H1 (cell line): ENCODE measurements at regions not wholly inside any gene's neighbourhood (a gene's known extent, or its start where the extent isn't known, plus 50 kb on each side); places are given as distances from the start of the nearest gene placed in this dataset.

ENCODE experiments used
- CTCF ChIA-PET: fragments of 300-600 bp; sonication (Branson Sonifier 250); formaldehyde crosslinking; loops from one replicate; lab custom pipeline; 2021; ENCODE audit not compliant: partially characterized antibody; lab: Charles Lee
- POLR2A ChIA-PET: fragments of 300-600 bp; sonication (Branson Sonifier 250); formaldehyde crosslinking; loops from one replicate; lab custom pipeline; 2021; ENCODE audit warnings: inconsistent platforms; ENCODE audit not compliant: partially characterized antibody; lab: Charles Lee
- DNase-seq, 2 experiments: peaks; one replicate each; pipeline versions ENCODE4 v3.0.0 to v3.0.0-alpha.2; 2010 to 2022; ENCODE audit warnings: low spot score in 2 of 2, low read depth in 1 of 2, mixed read lengths in 1 of 2
- FAIRE-seq: peaks from 2 replicates; lab custom pipeline; 2011; peaks lifted over from hg19 to GRCh38; lab: Jason Lieb, UNC
- H2AFZ ChIP-seq: 2 replicates; pipeline ENCODE4 v1.8.1; 2012; ENCODE audit warnings: low read length, inconsistent platforms
- H2AK5ac ChIP-seq: 2 replicates; pipeline ENCODE4 v1.6.1; 2013; ENCODE audit warnings: low read depth, low read length
- H2BK120ac ChIP-seq: replicated peaks from 2 replicates; pipeline ENCODE3; 2013; ENCODE audit warnings: low read depth, low read length, inconsistent platforms
- H2BK12ac ChIP-seq: 2 replicates; pipeline ENCODE4 v1.6.1; 2013; ENCODE audit warnings: low read depth, low read length
- H2BK15ac ChIP-seq: 2 replicates; pipeline ENCODE4 v1.6.1; 2013; ENCODE audit warnings: low read length
- H2BK20ac ChIP-seq: 2 replicates; pipeline ENCODE4 v1.6.1; 2013; ENCODE audit warnings: low read length
- H2BK5ac ChIP-seq: 2 replicates; pipeline ENCODE4 v1.6.1; 2013; ENCODE audit warnings: low read depth, low read length
- H3K14ac ChIP-seq: 2 replicates; pipeline ENCODE4 v1.6.1; 2013; ENCODE audit warnings: inconsistent platforms; ENCODE audit not compliant: insufficient read length
- H3K18ac ChIP-seq: 2 replicates; pipeline ENCODE4 v1.6.1; 2013; ENCODE audit warnings: low read length; ENCODE audit errors: extremely low read depth
- H3K23ac ChIP-seq: 2 replicates; pipeline ENCODE4 v1.6.1; 2013; ENCODE audit warnings: inconsistent platforms; ENCODE audit not compliant: insufficient read length
- H3K23me2 ChIP-seq: 2 replicates; pipeline ENCODE4 v1.6.1; 2013; ENCODE audit warnings: low read depth, low read length
- H3K27ac ChIP-seq: 2 replicates; pipeline ENCODE4 v1.6.1; 2011; ENCODE audit warnings: low read depth, low read length, inconsistent platforms
- H3K27me3 ChIP-seq, 4 experiments: replicated peaks in 1 of 4; 1 replicate in 1 of 4; 2 replicates in 3 of 4; pipeline versions ENCODE4 v1.6.1 to v1.8.1; 2011 to 2013; ENCODE audit warnings: low read length in 3 of 4, mild to moderate bottlenecking in 3 of 4, inconsistent platforms in 2 of 4, mixed read lengths in 2 of 4, moderate library complexity in 1 of 4; ENCODE audit not compliant: control insufficient read depth in 3 of 4, insufficient read depth in 3 of 4; ENCODE audit errors: extremely low read depth in 1 of 4
- H3K36me3 ChIP-seq, 4 experiments: 2 replicates each; pipeline versions ENCODE4 v1.6.1 to v1.8.1; 2011 to 2013; ENCODE audit warnings: mild to moderate bottlenecking in 4 of 4, low read length in 3 of 4, moderate library complexity in 2 of 4, control low read depth in 1 of 4, inconsistent platforms in 1 of 4; ENCODE audit not compliant: insufficient read depth in 4 of 4, control insufficient read depth in 2 of 4
- H3K4ac ChIP-seq: replicated peaks from 2 replicates; pipeline ENCODE3; 2013; ENCODE audit warnings: low read length, low read depth, mixed read lengths, inconsistent platforms; ENCODE audit not compliant: insufficient read length
- H3K4me1 ChIP-seq, 4 experiments: replicated peaks in 1 of 4; 1 replicate in 1 of 4; 2 replicates in 3 of 4; pipeline versions ENCODE4 v1.6.1 to v1.8.1; 2011 to 2013; ENCODE audit warnings: low read length in 3 of 4, inconsistent platforms in 2 of 4, mixed read lengths in 1 of 4; ENCODE audit not compliant: insufficient read depth in 4 of 4, control insufficient read depth in 3 of 4
- H3K4me2 ChIP-seq, 2 experiments: 2 replicates each; pipeline versions ENCODE4 v1.6.1 to v1.8.1; 2011 to 2013; ENCODE audit warnings: low read depth in 2 of 2, low read length in 2 of 2, control low read depth in 1 of 2, inconsistent platforms in 1 of 2, mild to moderate bottlenecking in 1 of 2; ENCODE audit not compliant: insufficient read depth in 1 of 2
- H3K4me3 ChIP-seq, 4 experiments: fragments of 200-600, 300-600 bp in 1 of 4; sonication (generic), shearing (Covaris generic), sonication (Bioruptor Twin) in 1 of 4; 2 replicates each; pipeline versions ENCODE4 v1.5.1 to v1.8.1; 2011 to 2016; ENCODE audit warnings: low read length in 4 of 4, low read depth in 3 of 4, control low read depth in 2 of 4, inconsistent platforms in 2 of 4, mild to moderate bottlenecking in 2 of 4, mixed read lengths in 1 of 4, moderate library complexity in 1 of 4; ENCODE audit not compliant: insufficient read depth in 2 of 4; ENCODE audit errors: extremely low read depth in 1 of 4
- H3K56ac ChIP-seq: replicated peaks from 2 replicates; pipeline ENCODE3; 2013; ENCODE audit warnings: low read depth, mild to moderate bottlenecking, mixed read lengths, low read length, inconsistent platforms; ENCODE audit not compliant: insufficient read length
- H3K79me1 ChIP-seq: 2 replicates; pipeline ENCODE4 v1.6.1; 2013; ENCODE audit warnings: low read depth, low read length, control low read depth
- H3K79me2 ChIP-seq, 2 experiments: 2 replicates each; pipeline versions ENCODE4 v1.6.1 to v1.8.1; 2012 to 2013; ENCODE audit warnings: low read length in 2 of 2, mild to moderate bottlenecking in 2 of 2, inconsistent platforms in 1 of 2; ENCODE audit not compliant: insufficient read depth in 2 of 2, control insufficient read depth in 1 of 2
- H3K9ac ChIP-seq, 4 experiments: replicated peaks in 1 of 4; 1 replicate in 1 of 4; 2 replicates in 3 of 4; pipeline versions ENCODE4 v1.6.1 to v1.8.1; 2011 to 2013; ENCODE audit warnings: low read depth in 3 of 4, low read length in 3 of 4, control low read depth in 2 of 4, mild to moderate bottlenecking in 2 of 4, moderate library complexity in 2 of 4, inconsistent platforms in 1 of 4; ENCODE audit errors: extremely low read depth in 1 of 4
- H3K9me3 ChIP-seq, 2 experiments: 2 replicates each; pipeline versions ENCODE4 v1.6.1 to v1.8.1; 2012 to 2013; ENCODE audit warnings: mild to moderate bottlenecking in 2 of 2, moderate library complexity in 2 of 2, control low read depth in 1 of 2, inconsistent platforms in 1 of 2, low read depth in 1 of 2, low read length in 1 of 2, mixed read lengths in 1 of 2; ENCODE audit not compliant: insufficient read depth in 2 of 2
- H4K20me1 ChIP-seq, 2 experiments: replicated peaks in 1 of 2; 2 replicates each; pipeline versions ENCODE3 to v1.8.1; 2011 to 2013; ENCODE audit warnings: inconsistent platforms in 2 of 2, low read length in 2 of 2, mild to moderate bottlenecking in 1 of 2; ENCODE audit not compliant: insufficient read depth in 2 of 2, control insufficient read depth in 1 of 2
- H4K5ac ChIP-seq: 2 replicates; pipeline ENCODE4 v1.6.1; 2013; ENCODE audit warnings: low read length, low read depth, mixed read lengths, inconsistent platforms; ENCODE audit not compliant: insufficient read length
- H4K8ac ChIP-seq: 2 replicates; pipeline ENCODE4 v1.8.0; 2013; ENCODE audit warnings: mild to moderate bottlenecking, moderate library complexity, low read length, inconsistent platforms; ENCODE audit not compliant: insufficient read depth; ENCODE audit errors: extremely low read depth
- H4K91ac ChIP-seq: replicated peaks from 2 replicates; pipeline ENCODE3; 2013; ENCODE audit warnings: low read length, mixed read lengths, inconsistent platforms; ENCODE audit not compliant: insufficient read length
- KDM1A ChIP-seq: fragments of 200-600, 300-600 bp; sonication (generic); IDR thresholded peaks from 2 replicates; pipeline ENCODE4 v1.7.1; 2016; ENCODE audit warnings: mild to moderate bottlenecking, low read length, borderline replicate concordance
- SP1 ChIP-seq: IDR thresholded peaks from 2 replicates; pipeline ENCODE4 v1.6.1; 2011; ENCODE audit warnings: low read depth, low read length
- TBP ChIP-seq: IDR thresholded peaks from 2 replicates; pipeline ENCODE4 v1.6.1; 2011; ENCODE audit warnings: low read depth, low read length, improper control_type of control experiment
- YY1 ChIP-seq: IDR thresholded peaks from 2 replicates; pipeline ENCODE4 v1.6.1; 2011; ENCODE audit warnings: low read depth, mild to moderate bottlenecking, low read length
- WGBS, 2 experiments: shearing (Covaris generic) in 1 of 2; methylation state at CpG; one replicate each; pipeline versions ENCODE4 v1.1.6 to v1.1.7; 2013 to 2015; ENCODE audit warnings: low lambda C conversion rate in 2 of 2, mixed read lengths in 2 of 2, inconsistent platforms in 1 of 2, low coverage in 1 of 2, missing lambda C conversion rate in 1 of 2; ENCODE audit not compliant: insufficient replicate concordance in 2 of 2, insufficient coverage in 1 of 2, insufficient read length in 1 of 2; ENCODE audit errors: extremely low coverage in 1 of 2, missing lambda C conversion rate in 1 of 2; 5-methylcytosine and 5-hydroxymethylcytosine counted together
- TF ChIP-seq, protein P1 (sequence below): IDR thresholded peaks from 2 replicates; pipeline ENCODE4 v1.6.1; 2012; ENCODE audit warnings: inconsistent platforms

DNA sequence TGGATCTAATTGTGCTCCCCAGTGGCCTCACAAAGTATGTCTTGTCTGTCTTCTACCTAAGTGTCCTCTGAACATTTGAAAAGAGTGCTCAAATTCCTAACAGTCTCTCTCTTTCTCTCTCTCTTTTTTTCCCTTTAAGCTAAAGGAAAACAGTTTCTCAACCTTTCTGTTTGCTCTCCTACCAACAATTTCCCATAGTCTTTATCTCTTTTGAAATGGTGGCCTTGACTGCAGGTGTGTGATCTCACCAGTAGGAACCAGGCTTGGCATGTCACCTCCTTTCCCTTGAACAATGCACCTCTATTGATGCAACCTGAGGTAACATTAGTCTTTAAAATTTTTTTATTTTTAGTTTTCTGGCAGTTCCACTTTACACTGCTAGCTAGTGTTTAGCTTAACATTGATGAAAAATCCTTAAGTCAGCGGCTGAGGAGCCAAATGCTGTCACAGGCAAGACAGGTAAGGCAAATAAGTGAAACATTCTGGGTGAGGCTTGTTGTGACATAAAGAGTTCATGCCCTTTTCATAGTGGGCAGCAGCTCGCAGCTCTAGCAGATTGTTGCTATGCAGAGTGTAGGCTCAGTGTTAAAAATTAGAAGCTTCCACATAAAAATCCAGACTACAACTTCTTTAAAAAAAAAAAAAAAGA, 273.4 kb downstream of the HAPSTR1 start:
- Histone ChIP-seq H3K4ac (no peak overlapping the region), H3K18ac (no peak overlapping the region), H3K79me2 (no peaks in the 10 kb centered on the region), H3K27me3 (no peaks in the 10 kb centered on the region; a peak in 1 of 7 replicates), H2AFZ (no peak overlapping the region), H4K20me1 (no peaks in the 10 kb centered on the region), H3K79me1 (no peaks in the 10 kb centered on the region), H3K9ac (no peak overlapping the region), H4K8ac (no peak overlapping the region), H4K91ac (no peak overlapping the region), H2AK5ac (no peak overlapping the region), H3K4me2 (no peak overlapping the region), H3K4me1 (no peaks in the 10 kb centered on the region; a peak in 1 of 7 replicates), H3K23ac (no peak overlapping the region), H4K5ac (no peak overlapping the region), H2BK12ac (no peak overlapping the region), H2BK5ac (no peak overlapping the region), H3K27ac (no peak overlapping the region), H2BK120ac (no peak overlapping the region), H3K23me2 (no peaks in the 10 kb centered on the region), H3K56ac (no peak overlapping the region), H3K9me3 (no peaks in the 10 kb centered on the region), H2BK20ac (no peak overlapping the region), H2BK15ac (no peak overlapping the region), H3K4me3 (no peak overlapping the region)
- ChIA-PET CTCF (interaction anchor here (0.6 to 2.0 kb wide), 5 partner anchors 9 to 291 kb away, joined by 3 to 8 read pairs (median 4); no protein-coding TSS in a partner anchor), POLR2A (interaction anchor here (1.2 kb wide), 1 partner anchor 12 kb away, joined by 3 read pairs; no protein-coding TSS in a partner anchor)
- FAIRE-seq (no peak), DNase-seq (peak in 1 of 2 experiments; percentile 2)
- TF ChIP-seq, protein P1, sequence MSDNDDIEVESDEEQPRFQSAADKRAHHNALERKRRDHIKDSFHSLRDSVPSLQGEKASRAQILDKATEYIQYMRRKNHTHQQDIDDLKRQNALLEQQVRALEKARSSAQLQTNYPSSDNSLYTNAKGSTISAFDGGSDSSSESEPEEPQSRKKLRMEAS = no peak
- TF ChIP-seq YY1 (no peak), KDM1A (0 out of 2 replicates have a peak, but pooled peaks have one; percentile 45), TBP (no peak), SP1 (no peak)
- TF ChIP-seq, all 59 proteins: peak for 1
- no peak overlapping the region for H3K14ac ChIP-seq
- WGBS, 2 experiments = 92% methylated on average over 2 of the region's 2 CpGs; no CpG with 5 or more reads in 1 of the 2 experiments
- H3K36me3 ChIP-seq = no peaks in the 10 kb centered on the region
